HG03135 (cell line): ENCODE measurements at regions not wholly inside any gene's neighbourhood (a gene's known extent, or its start where the extent isn't known, plus 50 kb on each side); places are given as distances from the start of the nearest gene placed in this dataset.
"Not testable (repeated sequence)": the region's sequence is repeated elsewhere in the genome, so short reads cannot be mapped to it uniquely, and the experiment has no call there.

Experiments used
- ATAC-seq: cut with Tn5 transposase; IDR thresholded peaks from one replicate; pipeline ENCODE4 v1.9.1; 2021; ENCODE audit warnings: mild to moderate bottlenecking, moderate library complexity; ENCODE audit not compliant: unreplicated experiment

DNA sequence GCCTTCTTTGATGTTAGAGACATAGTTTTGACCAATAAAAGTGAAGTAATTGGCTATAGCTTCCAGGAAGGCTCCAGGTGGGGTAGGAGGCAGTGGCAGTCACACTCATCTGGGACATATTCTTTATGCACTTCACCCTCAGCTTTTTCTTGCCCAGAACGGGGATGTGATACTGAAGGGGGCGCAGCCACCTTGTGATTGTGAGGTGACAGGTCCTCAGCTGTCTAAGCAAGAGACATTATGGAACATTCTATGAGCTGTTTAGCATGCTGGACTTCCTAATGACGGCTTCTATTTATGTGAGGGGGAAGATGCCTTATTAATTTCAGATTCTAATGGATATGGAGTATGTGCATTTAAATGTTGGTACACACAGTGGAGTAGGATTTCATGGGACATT is 151.3 kb upstream of the ZFP64 start:
- no peak for ATAC-seq

DNA sequence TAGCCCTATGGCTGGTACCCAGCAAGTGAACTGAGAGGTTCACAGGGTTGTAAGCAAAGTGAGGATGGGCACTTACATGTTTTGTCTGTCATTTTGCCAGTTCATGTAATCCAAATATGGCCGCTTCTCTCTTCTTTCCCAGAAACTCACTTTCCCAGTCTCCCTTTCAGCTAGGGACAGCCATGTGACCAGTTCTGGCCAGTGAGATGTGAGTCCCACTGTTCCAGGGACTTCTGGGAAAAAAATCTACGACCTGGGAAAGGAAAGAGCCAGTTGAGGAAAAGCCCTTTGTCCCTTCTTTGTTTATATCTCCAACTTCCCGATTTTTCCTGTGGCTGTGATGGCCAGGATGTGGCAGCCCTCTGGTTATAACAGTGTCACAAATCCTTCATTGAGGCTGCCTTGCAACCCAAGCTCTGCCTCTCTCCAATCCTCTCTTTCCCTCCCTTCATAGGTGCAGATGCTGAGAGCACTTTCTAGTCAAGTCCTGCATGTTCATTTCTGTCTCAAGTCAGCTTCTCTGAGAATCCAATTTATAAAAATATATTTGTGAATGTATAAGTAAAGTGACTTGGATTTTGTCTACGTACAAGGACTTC is 148.6 kb upstream of the ZFP64 start:
- no peak for ATAC-seq

GRCh38 chr20:52332649-52333250 is 141.2 kb upstream of the ZFP64 start:
- no peak for ATAC-seq

DNA sequence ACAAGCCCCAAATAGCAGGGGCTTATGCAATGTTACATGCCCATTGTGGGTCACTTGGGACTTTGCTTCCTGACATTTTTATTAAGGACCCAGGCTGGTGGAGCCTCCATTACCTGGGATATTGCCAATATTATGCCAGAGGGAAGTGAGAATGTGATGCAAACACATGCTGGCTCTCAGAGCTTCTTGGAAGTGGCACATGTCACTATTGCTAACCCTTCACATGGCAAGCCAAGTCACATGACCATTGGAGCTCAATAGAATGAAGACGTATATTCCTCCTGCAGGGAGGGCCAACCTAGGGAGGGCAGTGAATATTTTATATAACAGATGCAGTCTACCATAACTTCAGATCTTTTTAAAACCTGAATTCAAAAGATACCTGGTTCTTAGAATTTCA is 140.7 kb upstream of the ZFP64 start:
- ATAC-seq: no peak

DNA sequence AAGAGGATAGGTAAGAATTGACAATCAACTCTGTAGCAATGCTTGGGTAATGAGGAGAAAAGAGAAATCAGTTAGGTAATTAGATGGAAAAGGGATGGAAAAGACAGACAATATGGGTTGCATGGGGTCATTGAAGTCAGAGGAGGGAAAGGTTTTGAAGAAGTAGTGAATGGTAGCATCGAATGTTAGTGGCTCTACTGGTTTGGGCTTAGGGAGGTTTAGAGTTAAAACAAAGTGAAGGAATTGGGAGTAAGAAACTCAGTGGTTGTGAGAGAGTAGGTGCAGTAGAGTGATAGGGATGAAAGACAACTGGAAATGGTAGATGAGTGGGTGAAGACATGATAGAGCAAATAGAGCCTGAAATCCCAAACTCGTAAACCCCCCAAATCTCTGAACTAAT is 140.1 kb upstream of the ZFP64 start:
- no peak for ATAC-seq

DNA sequence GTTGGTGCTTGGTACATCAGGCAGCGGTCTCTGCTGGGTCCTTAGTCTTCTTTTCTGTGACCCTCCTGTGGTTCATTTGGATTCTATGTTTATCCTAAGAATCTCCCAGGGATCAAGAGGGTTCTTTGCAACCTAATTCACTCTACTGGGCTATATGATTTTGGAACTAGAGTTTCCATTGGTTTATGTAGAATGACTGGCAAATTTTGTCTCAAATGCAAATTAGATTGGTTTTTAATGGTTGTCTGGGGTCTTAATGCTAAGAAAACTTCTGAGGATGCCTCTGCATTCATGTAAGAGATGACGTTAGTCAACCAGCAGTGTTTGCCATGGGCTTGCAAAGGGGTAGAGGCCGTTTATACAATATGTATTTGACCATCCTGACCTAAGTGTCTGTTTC is 129.8 kb upstream of the ZFP64 start:
- no peak for ATAC-seq

- no peak for ATAC-seq
Observed at GRCh38 chr20:52318651-52319050, 127.1 kb upstream of the ZFP64 start.

DNA sequence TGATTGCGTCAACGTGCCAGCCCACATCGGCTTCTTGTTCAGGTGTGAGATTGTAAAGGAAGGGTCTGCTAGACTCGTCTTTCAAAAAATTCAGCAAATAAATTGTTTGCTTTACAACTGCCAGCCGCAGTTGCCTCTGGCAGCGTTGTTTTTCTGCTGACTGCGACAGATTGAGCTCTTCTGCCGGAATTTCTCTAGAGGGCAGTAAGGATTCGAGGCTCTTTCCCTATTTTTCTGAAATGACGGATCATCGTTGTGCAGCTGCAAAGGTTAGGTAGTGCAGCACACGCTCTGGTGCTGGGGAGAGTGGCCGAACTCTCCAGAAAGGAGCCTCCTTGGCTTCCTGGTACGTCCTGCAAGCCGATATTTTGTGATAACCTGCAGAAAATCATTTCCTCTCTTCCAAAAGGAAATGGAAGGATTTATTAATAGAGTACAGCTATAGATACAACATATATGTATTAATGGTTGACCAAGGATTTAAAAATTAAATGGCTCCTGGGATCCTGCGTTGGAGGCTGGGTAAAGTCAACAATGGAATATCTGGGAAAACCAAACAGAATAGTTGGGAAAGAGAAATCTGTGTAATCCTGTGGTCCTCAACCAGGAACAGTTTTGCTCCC is 121.9 kb upstream of the ZFP64 start:
- no peak for ATAC-seq

DNA sequence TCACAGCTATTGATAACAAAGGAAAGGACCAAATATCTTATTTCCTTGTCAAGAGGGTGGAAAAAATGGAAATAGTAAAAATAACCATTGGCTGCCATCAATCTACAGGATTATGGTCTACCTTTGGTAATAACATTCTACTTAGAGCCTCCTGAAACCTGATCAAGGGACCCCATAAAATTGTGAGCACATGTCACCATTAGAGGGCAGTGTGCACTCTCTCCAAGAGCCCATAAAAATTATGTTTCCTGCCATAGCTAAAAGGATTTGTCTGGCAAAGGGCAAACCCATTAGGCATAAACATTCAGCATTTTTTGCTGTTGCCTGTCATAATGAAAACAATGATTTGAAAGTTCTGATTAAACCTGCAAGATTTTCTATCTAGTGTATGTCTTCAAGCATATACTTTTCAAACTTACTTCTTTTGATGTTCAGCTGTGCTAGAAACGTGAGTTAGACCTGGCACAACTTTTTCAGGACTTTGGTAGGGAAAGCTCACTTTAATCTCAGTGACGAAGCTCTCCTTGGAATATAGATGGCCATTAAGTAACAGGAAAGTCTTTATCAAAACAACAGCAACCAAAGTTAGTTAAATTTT is 120.7 kb upstream of the ZFP64 start:
- no peak for ATAC-seq

DNA sequence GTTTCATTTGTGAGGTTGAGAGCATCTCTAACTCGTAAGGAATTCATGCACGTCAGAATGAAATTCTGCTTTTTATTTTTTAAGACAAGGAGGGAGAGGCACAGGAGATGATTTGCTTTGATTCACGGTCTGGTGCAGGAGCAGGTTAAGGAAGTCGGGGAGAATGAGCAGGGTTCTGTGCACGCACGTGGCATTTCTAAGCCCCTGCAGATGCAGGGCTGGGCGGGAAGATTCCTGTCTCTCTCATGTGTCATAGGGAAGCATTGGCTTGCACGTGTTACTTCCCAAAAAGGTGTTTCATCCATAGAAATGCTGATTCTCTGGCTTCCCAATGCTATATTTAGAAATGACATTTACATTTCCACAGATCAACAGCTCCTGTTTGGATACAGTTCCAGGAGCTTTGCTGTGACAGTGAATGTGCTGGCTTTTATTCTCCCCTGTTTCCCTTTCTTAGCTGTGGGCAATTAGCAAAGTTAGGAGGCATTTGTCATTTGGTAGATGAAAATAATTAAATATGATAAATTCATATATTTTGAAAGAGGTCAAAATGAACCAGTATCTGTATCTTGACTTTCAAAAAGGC is 119.7 kb upstream of the ZFP64 start:
- ATAC-seq: no peak

DNA sequence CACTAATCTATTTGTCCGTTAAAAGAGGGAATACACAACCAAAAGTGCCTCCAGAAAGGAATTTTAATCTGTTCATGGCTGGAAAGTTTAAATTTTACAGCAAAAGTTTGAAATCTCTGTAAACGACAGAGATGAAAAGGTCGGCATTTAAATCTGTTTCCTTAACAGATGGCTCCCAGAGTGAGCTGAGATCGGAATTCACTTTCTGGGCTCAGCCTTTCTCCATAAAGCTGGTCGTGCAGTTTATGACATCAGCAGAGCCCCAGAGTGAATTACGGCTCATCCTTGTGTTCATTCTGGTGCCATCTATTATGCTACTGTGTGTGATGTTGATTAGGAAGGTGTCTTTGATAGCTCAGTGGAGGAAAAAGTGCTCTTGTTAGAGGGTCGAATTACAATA is 117.6 kb upstream of the ZFP64 start:
- no peak for ATAC-seq

DNA sequence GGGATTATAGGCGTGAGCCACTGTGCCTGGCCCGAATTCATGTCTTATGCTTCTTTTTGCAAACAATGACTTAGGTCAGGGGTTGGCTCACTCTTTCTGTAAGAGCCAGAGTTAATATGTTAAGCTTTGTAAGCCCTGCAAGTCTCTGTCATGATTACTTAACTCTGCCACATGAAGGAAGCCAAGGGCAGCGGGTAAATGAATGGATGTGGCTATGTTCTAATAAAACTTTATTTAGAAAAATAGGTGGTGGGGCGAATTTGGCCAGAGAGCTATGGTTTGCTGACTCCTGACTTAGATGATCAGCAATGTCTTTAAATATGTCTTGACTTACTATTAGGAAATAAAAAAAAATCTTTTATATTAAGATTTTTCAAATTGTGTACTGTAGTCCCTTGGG is 114.9 kb upstream of the ZFP64 start:
- no peak for ATAC-seq

GRCh38 chr20:52305858-52306257 is 114.3 kb upstream of the ZFP64 start:
- ATAC-seq: no peak

DNA sequence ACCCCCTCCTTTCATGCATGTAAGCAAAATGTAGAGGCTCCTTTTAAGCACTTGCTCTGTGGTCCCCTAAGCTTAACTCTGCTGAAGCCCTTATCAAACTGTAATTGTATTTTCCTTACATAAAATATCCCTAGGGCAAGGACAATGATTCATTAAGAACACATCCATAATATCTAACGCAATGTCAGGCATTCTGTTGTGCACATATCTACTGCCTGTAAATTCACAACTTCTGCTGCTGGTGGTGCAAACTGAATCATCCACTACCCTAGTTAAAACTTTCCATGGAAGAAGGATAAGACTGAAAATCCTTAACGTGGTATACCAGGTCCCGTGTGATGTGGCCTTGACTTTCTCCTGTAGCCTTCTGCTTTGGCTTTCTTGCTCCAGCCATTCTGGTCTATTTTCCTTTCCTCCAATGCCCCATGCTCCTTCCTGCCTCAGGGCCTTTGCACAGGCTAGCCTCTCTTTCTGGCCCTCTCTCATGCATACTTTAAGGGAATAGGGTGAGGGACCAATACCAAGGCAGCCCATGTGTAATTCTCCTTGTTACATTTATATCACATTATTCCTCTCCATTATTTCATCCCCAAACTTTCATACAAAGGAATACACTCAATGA is 113.6 kb upstream of the ZFP64 start:
- ATAC-seq: no peak

GRCh38 chr20:52303281-52303950 is 111.8 kb upstream of the ZFP64 start:
- no peak for ATAC-seq

- no peak for ATAC-seq
Observed at GRCh38 chr20:52302736-52303135, 111.2 kb upstream of the ZFP64 start.

DNA sequence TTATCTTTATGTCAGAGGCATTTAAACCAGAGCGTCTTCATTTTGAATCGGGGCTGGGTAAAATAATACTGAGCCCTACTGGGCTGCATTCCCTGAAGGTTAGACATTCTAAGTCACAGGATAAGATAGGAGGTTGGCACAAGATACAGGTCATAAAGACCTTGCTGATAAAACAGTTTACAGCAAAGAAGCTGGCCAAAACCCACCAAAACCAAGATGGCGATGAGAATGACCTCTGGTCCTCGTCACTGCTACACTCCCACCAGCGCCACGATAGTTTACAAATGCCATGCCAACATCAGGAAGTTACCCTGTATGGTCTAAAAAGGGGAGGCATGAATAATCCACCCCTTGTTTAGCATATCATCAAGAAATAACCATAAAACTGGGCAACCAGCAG is 110.5 kb upstream of the ZFP64 start:
- not testable (repeated sequence) for ATAC-seq

DNA sequence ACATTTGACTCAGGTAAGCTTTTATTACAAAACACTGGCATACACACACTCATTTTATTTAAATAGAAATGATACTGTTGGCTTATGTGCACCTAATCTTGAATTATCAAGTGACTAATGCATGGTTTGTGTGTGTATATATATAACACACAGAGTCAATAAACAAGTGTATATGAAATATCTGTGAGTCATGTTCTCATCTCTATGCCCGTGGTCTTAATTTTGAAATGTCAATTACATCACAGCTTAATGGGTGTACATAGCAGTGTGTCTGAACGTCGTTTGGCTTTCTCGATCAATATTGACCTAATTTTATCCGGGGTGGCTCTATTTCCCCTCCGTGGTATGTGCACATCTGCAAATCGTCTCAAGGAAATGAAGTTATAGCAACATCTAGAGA is 104.0 kb upstream of the ZFP64 start:
- no peak for ATAC-seq

GRCh38 chr20:52294106-52294628 is 102.6 kb upstream of the ZFP64 start:
- no peak for ATAC-seq

GRCh38 chr20:52291109-52291508 is 99.5 kb upstream of the ZFP64 start:
- ATAC-seq: no peak

DNA sequence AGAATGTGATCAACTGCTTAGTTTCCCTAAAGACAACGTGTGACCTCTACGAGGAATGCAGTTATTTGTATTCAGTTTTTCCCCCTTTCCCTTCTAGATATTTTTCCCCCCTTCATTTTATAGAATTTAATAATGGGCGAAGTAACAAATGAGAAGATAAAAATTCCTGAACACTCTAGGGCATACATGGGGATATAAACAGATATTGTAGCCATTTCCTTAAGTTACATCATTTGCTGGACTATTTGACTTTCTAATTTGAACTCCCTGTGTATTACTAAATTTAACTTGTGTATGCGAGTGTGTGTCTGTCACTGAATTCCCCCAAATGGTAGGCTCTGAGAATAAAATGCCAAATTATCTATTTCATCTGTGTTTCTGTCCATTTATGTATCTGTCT is 99.0 kb upstream of the ZFP64 start:
- ATAC-seq: no peak
